Omental fat pad (tissue), 1 donor: ENCODE measurements at regions not wholly inside any gene's neighbourhood (a gene's known extent, or its start where the extent isn't known, plus 50 kb on each side); places are given as distances from the start of the nearest gene placed in this dataset.
"Not testable (repeated sequence)": the region's sequence is repeated elsewhere in the genome, so short reads cannot be mapped to it uniquely, and the experiment has no call there.

Experiments
- ATAC-seq: fragments of 150-250 bp; one replicate; pipeline ENCODE4 v1.9.1; 2016; ENCODE audit warnings: mild to moderate bottlenecking, moderate library complexity; ENCODE audit not compliant: low FRiP score
- DNase-seq: peaks from one replicate; pipeline ENCODE4 v3.0.0-alpha.2; 2019; ENCODE audit warnings: low spot score

DNA sequence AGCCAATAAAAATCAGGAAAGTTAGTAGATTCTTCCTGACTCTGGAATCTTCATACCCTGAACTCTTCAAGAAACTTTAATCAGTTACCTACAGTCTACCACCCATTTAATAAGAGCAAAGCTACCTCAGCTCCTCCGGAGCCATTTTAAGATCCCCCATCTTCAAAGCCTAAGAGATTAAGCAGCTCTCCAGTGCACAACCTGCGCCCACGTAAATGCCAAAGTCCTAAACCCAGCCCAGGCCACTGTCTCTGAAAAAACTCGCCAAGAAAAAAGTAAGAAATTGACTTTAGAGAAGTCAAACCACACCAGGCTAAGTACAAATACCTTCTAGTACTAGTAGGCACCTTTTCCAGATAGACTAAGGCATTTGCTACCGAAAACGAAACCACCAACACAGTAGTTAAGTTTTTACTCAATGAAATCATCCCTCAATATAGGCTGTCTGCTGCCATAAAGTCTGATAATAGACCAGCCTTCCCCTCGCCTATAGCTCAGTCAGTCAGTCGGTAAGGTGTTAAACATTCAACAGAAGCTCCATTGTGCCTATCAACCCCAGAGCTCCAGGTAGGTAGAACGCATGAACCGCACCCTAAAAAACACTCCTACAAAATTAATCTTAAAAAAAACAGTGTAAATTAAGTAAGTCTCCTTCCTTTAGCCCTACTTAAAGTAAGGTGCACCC, 122.2 kb upstream of the DEFB108B start:
- ATAC-seq, DNase-seq: not testable (repeated sequence)

GRCh38 chr11:71712350-71712749, 120.7 kb upstream of the DEFB108B start:
- DNase-seq, ATAC-seq: not testable (repeated sequence)

- not testable (repeated sequence) for DNase-seq
These were observed 120.2 kb upstream of the DEFB108B start for GRCh38 chr11:71712846-71713245.

GRCh38 chr11:71714510-71714909, 118.5 kb upstream of the DEFB108B start:
- not testable (repeated sequence) for ATAC-seq, DNase-seq

More at GRCh38 chr11:71712846-71713245, 120.2 kb upstream of the DEFB108B start:
- ATAC-seq = not testable (repeated sequence)

GRCh38 chr11:71721840-71722239, 111.2 kb upstream of the DEFB108B start:
- DNase-seq, ATAC-seq: not testable (repeated sequence)

- not testable (repeated sequence) for ATAC-seq, DNase-seq
These were observed 109.0 kb upstream of the DEFB108B start for GRCh38 chr11:71723991-71724390.

- DNase-seq, ATAC-seq: not testable (repeated sequence)
These were observed 102.3 kb upstream of the DEFB108B start for GRCh38 chr11:71730748-71731147.

DNA sequence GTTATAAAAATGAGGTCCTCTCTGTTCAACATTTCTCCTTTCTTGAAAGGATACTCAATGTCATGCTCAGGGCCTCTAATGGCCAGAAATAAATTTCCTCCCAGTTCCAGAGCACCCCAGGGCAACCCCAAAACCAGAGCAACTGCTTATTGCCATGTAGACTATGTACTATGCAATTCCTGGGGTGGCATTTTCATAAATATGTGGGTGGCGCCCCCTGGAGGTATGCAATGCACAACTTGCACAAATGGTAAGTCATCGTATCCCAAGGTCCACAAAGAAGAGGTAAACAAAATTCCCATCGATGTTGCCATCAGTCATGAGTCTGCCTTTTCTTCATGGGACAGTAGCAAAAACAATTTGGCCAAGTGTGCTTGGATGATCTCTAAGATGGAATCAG, 98.6 kb upstream of the DEFB108B start:
- ATAC-seq, DNase-seq: not testable (repeated sequence)

DNA sequence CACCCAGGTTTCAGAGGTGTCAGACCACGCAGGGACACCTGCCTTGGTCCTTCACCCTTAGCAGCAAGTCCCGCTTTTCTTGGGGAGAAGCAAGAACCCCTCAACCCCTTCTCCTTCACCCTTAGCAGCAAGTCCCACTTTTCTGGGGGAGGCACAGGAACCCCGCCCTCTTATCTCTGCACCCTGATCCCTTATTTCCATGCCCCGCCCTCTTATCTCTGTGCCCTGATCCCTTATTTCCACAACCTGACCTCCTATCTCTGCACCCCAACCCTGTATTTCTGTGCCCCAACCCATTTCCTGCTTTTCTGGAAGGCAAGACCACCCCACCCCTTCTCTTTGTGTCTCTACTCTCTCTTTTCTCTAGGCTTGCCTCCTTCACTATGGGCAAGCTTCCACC, 94.7 kb upstream of the DEFB108B start:
- not testable (repeated sequence) for DNase-seq, ATAC-seq

GRCh38 chr11:71743385-71743784, 89.6 kb upstream of the DEFB108B start:
- not testable (repeated sequence) for ATAC-seq, DNase-seq

GRCh38 chr11:71745656-71746055, 87.3 kb upstream of the DEFB108B start:
- not testable (repeated sequence) for ATAC-seq

DNA sequence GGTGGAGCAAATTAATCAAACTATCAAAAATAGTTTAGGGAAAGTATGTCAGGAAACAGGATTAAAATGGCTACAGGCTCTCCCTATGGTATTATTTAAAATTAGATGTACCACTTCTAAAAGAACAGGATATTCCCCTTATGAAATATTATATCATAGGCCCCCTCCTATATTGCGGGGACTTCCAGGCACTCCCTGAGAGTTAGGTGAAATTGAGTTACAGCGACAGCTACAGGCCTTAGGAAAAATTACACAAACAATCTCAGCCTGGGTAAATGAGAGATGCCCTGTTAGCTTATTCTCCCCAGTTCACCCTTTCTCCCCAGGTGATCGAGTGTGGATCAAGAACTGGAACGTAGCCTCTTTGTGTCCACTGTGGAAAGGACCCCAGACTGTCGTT, 86.7 kb upstream of the DEFB108B start:
- not testable (repeated sequence) for ATAC-seq

More at GRCh38 chr11:71745656-71746055, 87.3 kb upstream of the DEFB108B start:
- DNase-seq = not testable (repeated sequence)

DNA sequence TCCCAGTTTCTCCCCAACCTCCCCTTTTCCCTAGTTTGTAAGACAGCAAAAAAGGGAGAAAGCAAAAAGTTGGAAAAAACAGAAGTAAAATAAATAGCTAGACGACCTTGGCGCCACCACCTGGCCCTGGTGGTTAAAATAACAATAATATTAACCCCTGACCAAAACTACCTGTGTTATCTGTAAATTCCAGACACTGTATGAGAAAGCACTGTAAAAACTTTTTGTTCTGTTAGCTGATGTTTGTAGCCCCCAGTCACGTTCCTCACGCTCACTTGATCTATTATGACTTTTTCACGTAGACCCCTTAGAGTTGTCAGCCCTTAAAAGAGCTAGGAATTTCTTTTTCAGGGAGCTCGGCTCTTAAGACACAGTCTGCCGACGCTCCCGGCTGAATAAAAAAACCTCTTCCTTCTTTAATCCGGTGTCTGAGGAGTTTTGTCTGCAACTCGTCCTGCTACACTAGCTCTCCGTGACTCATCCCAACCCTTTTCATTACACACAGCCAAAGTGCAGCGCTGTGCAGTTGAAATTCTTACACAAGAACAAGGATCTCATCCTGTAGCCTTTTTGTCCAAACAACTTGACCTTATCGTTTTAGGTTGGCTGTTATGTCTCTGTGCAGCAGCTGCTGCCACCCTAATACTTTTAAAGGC, 83.9 kb upstream of the DEFB108B start:
- not testable (repeated sequence) for ATAC-seq, DNase-seq

More for the DNA sequence above, 86.7 kb upstream of the DEFB108B start:
- DNase-seq = not testable (repeated sequence)

GRCh38 chr11:71750908-71751307, 82.1 kb upstream of the DEFB108B start:
- not testable (repeated sequence) for DNase-seq, ATAC-seq

DNA sequence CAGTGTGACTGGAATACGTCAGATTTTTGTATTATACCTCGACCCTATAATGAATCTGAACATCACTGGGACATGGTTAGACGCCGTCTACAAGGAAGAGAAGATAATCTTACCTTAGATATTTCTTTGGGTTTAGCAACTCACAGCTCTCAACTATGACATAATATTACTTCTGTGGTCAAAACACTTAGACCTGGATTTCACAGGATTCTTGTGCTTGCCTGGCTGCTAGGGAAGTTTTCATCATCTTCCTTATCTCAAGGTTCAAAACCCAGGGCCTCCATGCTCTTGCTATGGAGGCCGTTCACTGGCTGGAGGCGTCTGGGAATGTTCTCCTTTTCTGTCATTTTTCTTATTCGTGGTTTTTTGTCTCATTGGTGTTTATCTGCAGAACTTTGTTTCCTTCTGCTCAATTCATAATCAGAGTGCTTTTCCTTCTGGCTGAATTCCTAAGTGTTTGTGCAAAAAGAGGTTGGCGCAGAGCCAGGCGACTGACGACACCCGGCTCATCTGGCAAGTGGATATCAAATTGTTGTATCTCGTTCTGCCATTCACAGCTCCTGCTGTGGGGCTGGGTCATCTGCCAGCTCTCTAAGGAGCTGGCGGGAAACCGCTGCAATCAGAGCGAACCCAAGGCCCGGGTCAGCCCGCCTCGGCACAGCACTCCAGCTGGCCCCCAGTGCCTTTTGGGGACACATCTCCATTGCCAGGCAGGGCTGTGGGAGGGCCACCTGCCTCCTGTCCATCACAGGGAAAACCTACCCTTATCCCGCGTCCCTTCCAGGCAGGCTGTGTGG, 68.1 kb upstream of the DEFB108B start:
- ATAC-seq, DNase-seq: not testable (repeated sequence)

DNA sequence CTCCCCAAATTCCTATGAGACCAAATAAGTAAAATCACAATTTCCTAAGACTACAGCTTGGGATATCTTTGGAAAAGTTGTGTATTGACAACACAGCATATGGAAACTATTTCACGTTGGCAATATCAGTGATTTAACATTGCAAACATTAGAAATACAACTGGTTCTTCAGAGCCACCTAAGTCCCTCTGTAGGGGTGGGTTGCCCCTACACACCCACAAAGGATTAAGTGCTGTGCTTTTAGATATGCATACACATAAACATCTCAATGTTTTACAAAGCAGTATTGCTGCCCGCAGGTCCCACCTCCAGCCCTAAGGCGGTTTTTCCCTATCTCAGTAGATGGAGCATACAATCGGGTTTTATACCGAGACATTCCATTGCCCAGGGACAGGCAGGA, 66.0 kb upstream of the DEFB108B start:
- not testable (repeated sequence) for ATAC-seq

GRCh38 chr11:71772193-71772592, 60.8 kb upstream of the DEFB108B start:
- ATAC-seq, DNase-seq: not testable (repeated sequence)

More for the DNA sequence above, 66.0 kb upstream of the DEFB108B start:
- DNase-seq = not testable (repeated sequence)
